ENCODE measurements at regions not wholly inside any gene's neighbourhood (a gene's known extent, or its start where the extent isn't known, plus 50 kb on each side); places are given as distances from the start of the nearest gene placed in this dataset.

GRCh38 chr2:220335591-220335915 lies 708.1 kb downstream of the SLC4A3 start:
- TF ChIP-seq CTCF (IDR thresholded peaks at IDR 0.05; ENCODE audit: extremely low read depth, insufficient read depth, missing control alignments): no peak
- no peak for DNase-seq (ENCODE audit: low spot score)
- in situ Hi-C loops (cut with MboI; ENCODE audit: low pct_unique_long_range_greater_than_20kb, low sequenced_read_pairs, unreplicated experiment): no loop called here

- no peak for DNase-seq (ENCODE audit: low spot score)
- TF ChIP-seq CTCF (IDR thresholded peaks at IDR 0.05; ENCODE audit: extremely low read depth, insufficient read depth, missing control alignments): no peak
- in situ Hi-C loops (cut with MboI; ENCODE audit: low pct_unique_long_range_greater_than_20kb, low sequenced_read_pairs, unreplicated experiment): no loop called here
Measured at GRCh38 chr2:220336771-220337170, 709.3 kb downstream of the SLC4A3 start.

GRCh38 chr2:220337611-220338440 lies 710.4 kb downstream of the SLC4A3 start:
- in situ Hi-C loops (cut with MboI; ENCODE audit: low pct_unique_long_range_greater_than_20kb, low sequenced_read_pairs, unreplicated experiment): no loop called here
- TF ChIP-seq CTCF (IDR thresholded peaks at IDR 0.05; ENCODE audit: extremely low read depth, insufficient read depth, missing control alignments): no peak
- DNase-seq (ENCODE audit: low spot score): no peak

- no peak for TF ChIP-seq CTCF (IDR thresholded peaks at IDR 0.05; ENCODE audit: extremely low read depth, insufficient read depth, missing control alignments)
- in situ Hi-C loops (cut with MboI; ENCODE audit: low pct_unique_long_range_greater_than_20kb, low sequenced_read_pairs, unreplicated experiment): no loop called here
- no peak for DNase-seq (ENCODE audit: low spot score)
Measured at GRCh38 chr2:220341014-220341413, 713.6 kb downstream of the SLC4A3 start.

GRCh38 chr2:220346919-220347318 lies 719.5 kb downstream of the SLC4A3 start:
- DNase-seq (ENCODE audit: low spot score): no peak
- TF ChIP-seq CTCF (IDR thresholded peaks at IDR 0.05; ENCODE audit: extremely low read depth, insufficient read depth, missing control alignments): no peak
- in situ Hi-C loops (cut with MboI; ENCODE audit: low pct_unique_long_range_greater_than_20kb, low sequenced_read_pairs, unreplicated experiment): no loop called here

GRCh38 chr2:220347626-220348025 lies 720.2 kb downstream of the SLC4A3 start:
- in situ Hi-C loops (cut with MboI; ENCODE audit: low pct_unique_long_range_greater_than_20kb, low sequenced_read_pairs, unreplicated experiment): no loop called here
- TF ChIP-seq CTCF (IDR thresholded peaks at IDR 0.05; ENCODE audit: extremely low read depth, insufficient read depth, missing control alignments): no peak
- no peak for DNase-seq (ENCODE audit: low spot score)
